Activated CD4-positive, alpha-beta T cell treated with anti-CD3 and anti-CD28 coated beads for 36 hours (primary cell): ENCODE measurements at regions not wholly inside any gene's neighbourhood (a gene's known extent, or its start where the extent isn't known, plus 50 kb on each side); places are given as distances from the start of the nearest gene placed in this dataset.

Experiments used
- ATAC-seq: fragments of 200-7000 bp; cut with Tn5 transposase; one replicate; pipeline ENCODE4 v1.10.0; 2021; ENCODE audit warnings: mild to moderate bottlenecking, moderate library complexity
- CTCF ChIA-PET: fragments of 350-600 bp; sonication (Branson Sonifier 250); formaldehyde crosslinking; loops from one replicate; lab custom pipeline; 2021; ENCODE audit warnings: antibody characterized with exemption; lab: Charles Lee
- POLR2A ChIA-PET: fragments of 350-600 bp; sonication (Branson Sonifier 250); formaldehyde crosslinking; loops from one replicate; lab custom pipeline; 2021; ENCODE audit warnings: antibody characterized with exemption, inconsistent platforms; lab: Charles Lee
- DNase-seq: peaks from one replicate; pipeline ENCODE4 v3.0.0-alpha.2; 2020
- H3K27ac Mint-ChIP-seq: one replicate; pipeline ENCODE4 v1.8.0; 2021; ENCODE audit warnings: mixed read lengths
- H3K27me3 Mint-ChIP-seq: one replicate; pipeline ENCODE4 v1.8.0; 2021; ENCODE audit warnings: mixed read lengths
- H3K36me3 Mint-ChIP-seq: one replicate; pipeline ENCODE4 v1.8.0; 2021; ENCODE audit warnings: low read depth, mixed read lengths
- H3K4me1 Mint-ChIP-seq: one replicate; pipeline ENCODE4 v1.8.0; 2021; ENCODE audit warnings: mixed read lengths
- H3K4me3 Mint-ChIP-seq: one replicate; pipeline ENCODE4 v1.8.0; 2021; ENCODE audit warnings: mild to moderate bottlenecking, moderate library complexity, mixed read lengths
- H3K9me3 Mint-ChIP-seq: one replicate; pipeline ENCODE4 v1.8.0; 2021; ENCODE audit warnings: low read depth, mixed read lengths
- intact Hi-C, 2 experiments: fragments of 100-400 bp; cut with DNase I in 1 of 2; cut with micrococcal nuclease in 1 of 2; formaldehyde crosslinking; loops; one replicate each; pipeline versions ENCODE4 v1.14.2 to v1.15.1; 2022 to 2024; cut with DNase I, micrococcal nuclease

GRCh38 chr3:59107856-59108815, 58.3 kb upstream of the CFAP20DC start:
- ChIA-PET POLR2A (interaction anchor here (0.6 kb wide), 1 partner anchor 154 kb away, joined by 4 read pairs; no protein-coding TSS in a partner anchor), CTCF (interaction anchor here (0.6 to 1.0 kb wide), 4 partner anchors 9 to 55 kb away, joined by 3 read pairs; no protein-coding TSS in a partner anchor)
- H3K9me3 Mint-ChIP-seq = no peaks in the 10 kb centered on the region
- ATAC-seq (no peak), DNase-seq (no peak)
- H3K4me3 Mint-ChIP-seq = no peak overlapping the region
- intact Hi-C loops = no loop called here
- no peaks in the 10 kb centered on the region for H3K4me1 Mint-ChIP-seq
- H3K36me3 Mint-ChIP-seq = no peaks in the 10 kb centered on the region
- H3K27ac Mint-ChIP-seq = no peak overlapping the region
- no peaks in the 10 kb centered on the region for H3K27me3 Mint-ChIP-seq

DNA sequence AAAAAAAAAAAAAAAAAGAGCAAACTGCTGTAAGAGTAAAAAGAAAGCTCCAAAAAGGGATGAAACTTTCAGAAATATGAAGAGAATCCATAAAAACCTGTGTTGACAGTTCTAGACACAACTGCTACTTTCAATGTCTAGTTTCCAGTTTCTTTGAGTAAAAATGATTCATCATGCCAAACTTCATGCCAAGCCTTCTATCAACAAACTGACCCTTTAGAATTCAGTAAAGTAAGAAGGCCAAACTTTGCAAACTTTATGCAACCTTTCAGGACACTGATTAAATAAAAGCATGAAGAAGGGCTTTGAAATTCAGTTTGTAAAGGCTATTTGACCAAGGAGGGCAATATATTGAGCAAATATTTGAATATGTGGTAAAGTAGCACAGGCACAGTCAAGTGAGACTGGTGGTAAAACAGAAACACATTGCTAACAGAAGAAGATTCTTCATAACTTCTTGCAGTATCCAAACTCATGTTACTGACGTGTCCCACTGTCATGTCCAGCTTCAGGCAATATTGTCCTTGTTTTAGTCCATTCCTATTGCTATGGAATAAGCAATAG, 56.3 kb upstream of the CFAP20DC start:
- intact Hi-C loops = no loop called here
- Mint-ChIP-seq H3K4me1 (no peaks in the 10 kb centered on the region), H3K27me3 (peaks cover 5% of the 10 kb centered on the region), H3K36me3 (no peaks in the 10 kb centered on the region), H3K27ac (no peak overlapping the region), H3K9me3 (no peaks in the 10 kb centered on the region), H3K4me3 (no peak overlapping the region)
- ATAC-seq (no peak), DNase-seq (no peak)
- CTCF ChIA-PET = no interaction called here
- POLR2A ChIA-PET = no interaction called here

DNA sequence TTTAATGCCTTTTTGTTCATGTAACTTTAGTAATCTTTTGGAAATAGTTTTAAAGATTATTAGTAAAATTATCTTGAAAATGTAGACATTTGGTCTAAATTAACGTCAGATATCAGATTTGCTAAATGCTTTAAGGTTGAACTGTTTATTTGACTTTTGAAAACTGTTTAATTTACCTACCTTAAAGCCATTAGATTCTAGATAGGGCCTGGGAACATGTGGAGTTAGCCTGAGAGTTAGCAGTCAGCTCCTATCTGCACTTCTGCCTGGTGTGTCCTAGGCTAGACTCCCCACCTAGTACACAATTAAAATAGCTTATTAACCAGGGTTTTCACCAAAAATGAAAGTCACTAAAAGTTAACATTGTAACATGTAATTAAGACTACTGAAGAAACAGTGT, 53.7 kb upstream of the CFAP20DC start:
- ChIA-PET POLR2A (no interaction called here), CTCF (no interaction called here)
- H3K36me3 Mint-ChIP-seq = no peaks in the 10 kb centered on the region
- H3K9me3 Mint-ChIP-seq = no peaks in the 10 kb centered on the region
- H3K4me3 Mint-ChIP-seq = no peak overlapping the region
- no peak overlapping the region for H3K27ac Mint-ChIP-seq
- ATAC-seq (no peak), DNase-seq (no peak)
- intact Hi-C loops = no loop called here
- no peaks in the 10 kb centered on the region for H3K4me1 Mint-ChIP-seq
- peaks cover 15% of the 10 kb centered on the region for H3K27me3 Mint-ChIP-seq

DNA sequence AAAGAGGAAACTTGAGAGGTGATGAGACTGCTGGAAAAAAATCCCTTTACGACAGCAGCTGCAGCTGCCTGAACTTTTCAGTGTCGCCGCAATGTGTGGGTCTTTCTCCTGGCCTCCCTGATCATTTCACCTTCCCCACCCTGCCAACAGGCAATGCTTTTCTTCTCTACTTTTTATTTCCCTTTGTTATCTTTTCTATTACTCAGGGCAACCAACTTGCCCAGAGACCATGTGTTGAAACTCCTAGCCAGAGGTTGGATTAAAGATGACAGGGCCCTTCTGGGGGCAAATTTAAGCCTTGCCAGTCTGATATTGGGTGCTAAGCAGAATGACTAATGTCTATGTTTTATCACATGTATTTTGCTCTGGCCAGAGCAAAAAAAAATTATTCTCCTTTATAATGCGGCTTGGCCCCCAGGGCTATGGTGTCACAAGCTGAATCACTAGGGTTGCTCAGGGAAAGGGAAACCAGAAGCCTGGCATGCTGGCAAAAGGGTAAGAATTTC, 51.5 kb upstream of the CFAP20DC start:
- CTCF ChIA-PET = interaction anchor here (0.9 kb wide), 1 partner anchor 106 kb away, joined by 3 read pairs; no protein-coding TSS in a partner anchor
- intact Hi-C loops = no loop called here
- Mint-ChIP-seq H3K4me1 (no peaks in the 10 kb centered on the region), H3K9me3 (peaks cover 3% of the 10 kb centered on the region), H3K27me3 (peaks cover 18% of the 10 kb centered on the region), H3K4me3 (no peak overlapping the region), H3K36me3 (no peaks in the 10 kb centered on the region), H3K27ac (no peak overlapping the region)
- POLR2A ChIA-PET = interaction anchor here (0.7 kb wide), 1 partner anchor 1693 kb away, joined by 4 read pairs; no protein-coding TSS in a partner anchor
- DNase-seq = no peak
- no peak for ATAC-seq
